Inflammatory macrophage treated with lipopolysaccharide for 4 hours (primary cell): ENCODE measurements at regions not wholly inside any gene's neighbourhood (a gene's known extent, or its start where the extent isn't known, plus 50 kb on each side); places are given as distances from the start of the nearest gene placed in this dataset.

Source experiments
- DNase-seq: peaks from one replicate; pipeline ENCODE4 v3.0.0-alpha.2; 2020

DNA sequence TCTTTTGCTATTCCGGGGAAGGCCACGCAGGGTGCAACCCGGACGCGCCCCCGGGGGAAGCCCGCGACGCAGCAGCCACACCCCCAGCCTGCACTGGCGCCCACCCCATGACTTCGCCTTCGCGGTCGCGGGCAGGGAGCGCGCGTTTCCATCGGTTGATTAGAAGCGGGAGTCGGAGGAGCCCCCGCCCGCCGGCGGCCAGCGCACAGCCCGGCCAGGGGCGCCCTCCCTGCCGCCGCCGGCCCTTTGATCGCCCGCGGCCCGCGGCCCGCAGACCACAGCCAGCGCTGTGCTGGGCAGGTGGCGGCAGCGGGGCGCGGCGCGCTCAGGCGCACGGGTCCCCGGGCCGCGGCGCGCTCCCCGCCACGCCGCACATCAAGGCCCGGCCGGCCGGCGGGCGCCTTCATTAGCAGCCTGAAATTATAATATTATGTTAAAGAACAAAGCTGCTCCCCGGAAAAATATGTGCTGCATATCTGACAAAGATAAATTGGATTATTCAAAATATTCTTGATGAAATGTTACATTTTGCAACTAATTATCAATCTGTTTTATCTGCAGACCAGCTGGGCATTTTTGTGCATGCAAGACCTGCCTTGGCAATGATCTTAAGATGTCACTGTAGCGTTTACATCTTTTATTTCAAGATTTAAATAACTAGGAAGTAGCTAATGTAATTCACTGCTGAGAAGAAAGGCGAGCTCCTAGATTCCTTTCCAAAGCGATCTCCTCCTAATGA, 160.7 kb upstream of the MKI67 start:
- DNase-seq = no peak

DNA sequence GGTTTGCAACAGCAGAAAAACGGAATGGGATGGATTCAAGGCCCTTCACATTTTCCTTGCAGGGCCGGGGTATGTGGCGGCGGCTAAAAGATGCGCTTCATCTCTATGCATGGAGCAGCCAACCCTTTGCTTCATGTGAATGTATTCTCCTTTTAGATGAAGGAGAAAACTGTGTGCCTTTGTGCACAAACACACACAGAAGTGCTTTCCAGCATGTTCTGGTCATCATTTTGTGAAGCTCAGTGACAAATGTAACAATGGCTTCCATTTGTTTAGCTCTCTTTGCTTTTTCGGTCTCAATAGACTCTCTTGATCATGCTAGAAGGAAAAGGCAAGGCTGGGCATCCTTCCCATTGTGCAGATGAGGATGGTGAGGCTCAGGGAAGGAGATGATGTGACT, 161.7 kb upstream of the MKI67 start:
- no peak for DNase-seq

DNA sequence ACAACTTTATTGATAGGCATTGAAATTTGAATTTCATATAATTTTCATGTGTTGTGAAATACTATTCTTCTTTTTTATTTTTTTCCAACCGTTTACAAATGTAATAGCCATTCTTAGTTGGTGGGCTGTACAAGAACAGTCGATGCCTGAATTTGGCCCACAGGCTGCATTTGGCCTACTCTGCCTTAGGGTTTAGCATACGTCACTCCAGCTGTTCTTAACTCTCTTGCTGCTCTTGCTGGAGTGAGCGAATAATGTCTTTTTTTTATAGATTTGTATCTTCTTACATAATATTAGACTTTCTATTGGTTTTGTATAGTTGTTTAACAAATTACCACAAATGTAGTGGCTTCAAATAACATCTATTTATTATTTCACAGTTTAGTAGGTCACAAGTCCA, 163.4 kb upstream of the MKI67 start:
- DNase-seq = no peak

DNA sequence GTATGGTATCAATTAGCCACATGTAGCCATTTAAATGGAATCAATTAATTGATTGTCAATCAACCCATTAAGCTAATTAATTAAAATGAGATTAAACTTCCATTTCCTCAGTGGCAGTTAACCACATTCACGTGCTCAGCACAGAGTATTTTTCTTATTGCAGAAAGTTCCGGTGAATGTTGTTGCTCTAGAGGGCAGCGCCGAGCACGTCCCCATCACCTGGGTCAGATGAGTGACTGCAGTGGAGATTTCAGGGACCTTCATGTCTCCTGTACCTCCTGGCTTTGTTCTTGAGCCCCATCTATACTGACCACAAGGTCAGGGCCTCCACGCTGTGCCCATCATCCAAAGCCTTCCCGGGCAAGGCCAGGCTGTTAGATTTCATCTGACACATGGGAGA, 168.8 kb upstream of the MKI67 start:
- no peak for DNase-seq

DNA sequence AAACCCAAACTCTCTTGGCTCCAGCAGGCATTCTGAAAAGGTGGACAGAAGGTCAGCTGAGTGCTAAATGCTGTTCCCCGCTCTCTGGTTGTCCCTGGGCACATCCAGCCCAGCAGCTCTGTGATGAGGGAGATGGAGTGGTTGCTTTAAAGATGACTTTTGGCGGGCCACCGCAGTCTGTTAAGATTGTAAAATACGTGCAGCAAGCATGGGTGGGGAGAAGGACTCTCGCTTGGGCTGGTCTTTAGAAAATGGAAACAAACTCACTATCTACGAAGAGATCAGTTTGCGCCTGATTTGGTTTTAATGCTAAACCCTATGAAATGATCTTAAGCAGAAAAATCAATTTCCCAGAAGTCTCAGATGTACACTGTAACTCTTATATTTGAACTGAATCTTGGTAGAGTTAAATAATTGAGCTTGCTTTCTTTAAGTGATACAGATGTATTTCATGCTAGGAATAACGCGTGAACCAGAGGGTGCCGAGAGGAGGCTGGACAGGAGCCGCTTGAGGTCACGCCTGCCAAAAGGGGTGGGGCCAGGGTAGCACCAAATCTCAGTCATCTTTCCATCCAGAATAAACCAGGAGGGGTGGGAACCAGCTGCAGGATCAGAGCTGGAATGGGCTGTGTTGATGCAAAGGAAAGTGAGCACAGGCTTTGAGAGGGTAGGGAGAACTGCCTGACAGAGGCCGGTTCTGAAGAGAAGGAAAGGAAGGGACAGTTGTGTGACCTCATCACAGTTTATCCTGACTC, 170.2 kb upstream of the MKI67 start:
- DNase-seq = no peak

DNA sequence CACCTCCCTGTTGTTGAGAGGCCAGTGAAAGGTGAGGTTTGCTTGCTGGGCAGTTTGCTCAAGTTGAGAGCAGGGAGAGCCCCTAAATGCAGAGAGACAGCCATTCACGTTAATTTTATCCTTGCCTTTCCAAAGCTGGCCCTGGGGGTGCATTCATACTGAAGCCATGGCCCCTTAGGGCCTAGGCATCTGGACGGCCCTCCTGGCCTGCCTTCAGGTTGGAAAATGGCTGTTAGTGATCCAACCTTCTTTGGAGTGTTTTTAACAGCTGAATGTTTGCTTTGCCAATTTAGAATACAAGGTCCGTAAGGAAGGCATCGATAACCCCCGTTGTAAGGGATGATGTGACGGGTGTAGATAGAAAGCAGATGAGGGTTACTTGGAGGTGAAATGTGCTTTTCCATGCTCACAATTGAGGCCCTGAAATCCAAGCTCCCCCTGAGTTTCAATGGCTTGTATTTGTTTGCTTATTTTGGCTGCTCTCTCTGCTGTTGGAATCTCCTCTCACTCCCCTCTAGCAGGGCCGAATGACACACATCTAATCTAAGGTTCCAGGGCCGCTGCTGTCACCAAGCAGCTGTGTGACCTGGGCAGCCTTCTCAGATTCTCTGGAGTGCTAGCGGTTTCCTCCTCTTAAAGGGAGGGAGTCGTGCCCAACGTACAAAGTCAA, 171.6 kb upstream of the MKI67 start:
- no peak for DNase-seq

DNA sequence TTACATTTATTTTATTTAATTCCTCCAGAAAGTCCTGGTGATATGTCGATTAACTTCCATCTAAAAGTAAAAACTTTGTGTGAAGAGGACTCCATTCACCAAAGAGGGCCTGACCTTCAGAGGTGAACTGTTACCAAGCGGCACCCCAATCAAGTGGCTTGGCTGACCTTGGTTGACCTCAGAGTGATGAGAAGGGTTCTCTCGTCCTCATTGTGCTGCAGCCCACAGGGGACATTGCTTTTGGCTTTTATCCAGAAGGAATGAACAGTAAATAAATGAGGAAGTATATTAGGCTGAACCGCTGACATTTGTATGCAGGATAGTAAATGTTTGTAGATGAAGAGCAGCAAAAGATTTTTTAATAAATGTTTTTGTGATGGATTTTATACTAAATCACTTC, 172.4 kb upstream of the MKI67 start:
- DNase-seq = no peak

DNA sequence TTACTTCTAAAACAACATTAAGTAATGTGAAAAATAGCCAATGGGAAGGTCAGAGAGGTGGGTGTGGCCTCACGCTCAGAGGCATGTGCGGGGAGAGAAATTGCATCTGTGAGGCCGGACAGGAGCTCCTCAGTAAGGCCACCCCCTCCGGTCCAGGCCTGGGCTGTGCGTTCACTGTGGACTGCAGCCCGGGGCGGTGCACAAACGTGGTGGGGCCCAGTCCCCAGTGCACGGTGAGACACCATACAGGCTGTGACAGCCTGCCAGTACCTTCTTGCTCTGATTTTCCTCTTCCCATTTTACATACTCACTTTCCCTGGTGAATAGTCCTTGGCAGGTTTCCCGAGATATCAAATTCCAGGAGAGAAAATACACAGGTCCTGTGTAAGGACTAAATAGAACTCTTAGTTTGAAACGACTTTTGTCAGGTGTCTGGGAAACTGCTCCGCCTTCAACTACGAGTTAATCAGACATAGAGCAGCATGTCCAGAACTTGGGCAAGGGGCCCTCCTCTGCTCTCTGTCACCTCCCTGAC, 174.1 kb upstream of the MKI67 start:
- DNase-seq = no peak

DNA sequence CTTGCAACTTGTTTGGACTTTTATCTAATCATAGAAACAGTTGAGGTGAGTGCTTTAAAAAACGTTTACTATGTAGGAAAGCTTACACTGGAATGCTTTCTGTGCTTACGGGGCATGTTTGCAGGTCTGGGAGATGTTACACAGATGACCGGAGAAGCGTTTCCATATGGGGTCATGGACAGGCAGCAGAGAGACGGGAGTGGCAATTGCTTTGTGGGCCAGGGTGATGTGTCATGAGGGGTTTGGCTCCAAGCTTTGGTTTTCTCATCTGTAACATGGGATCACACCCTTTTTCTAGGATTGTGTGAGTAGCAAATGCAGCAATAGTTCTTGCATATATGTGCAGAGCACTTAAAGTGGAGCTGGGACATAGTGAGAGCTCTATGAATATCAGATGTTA, 174.8 kb upstream of the MKI67 start:
- no peak for DNase-seq

DNA sequence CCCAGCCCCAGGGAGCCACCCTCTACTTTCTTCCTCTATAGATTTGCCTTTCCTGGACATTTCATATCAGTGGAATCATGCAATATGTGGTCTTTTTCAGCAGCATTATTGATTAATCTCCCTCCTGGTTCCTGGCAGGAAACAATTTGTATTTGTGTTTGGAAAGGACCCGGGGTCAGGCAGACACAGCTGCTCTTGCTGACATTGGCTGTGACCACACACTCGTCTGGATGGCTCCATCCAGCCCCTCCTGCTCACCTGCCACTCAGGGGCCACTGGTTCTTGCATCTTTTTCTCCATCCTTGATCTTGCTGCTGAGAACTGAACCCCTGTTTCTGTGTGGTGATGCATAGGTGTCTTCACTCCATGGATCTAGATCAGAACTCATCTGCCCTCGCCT, 176.6 kb upstream of the MKI67 start:
- DNase-seq = no peak

DNA sequence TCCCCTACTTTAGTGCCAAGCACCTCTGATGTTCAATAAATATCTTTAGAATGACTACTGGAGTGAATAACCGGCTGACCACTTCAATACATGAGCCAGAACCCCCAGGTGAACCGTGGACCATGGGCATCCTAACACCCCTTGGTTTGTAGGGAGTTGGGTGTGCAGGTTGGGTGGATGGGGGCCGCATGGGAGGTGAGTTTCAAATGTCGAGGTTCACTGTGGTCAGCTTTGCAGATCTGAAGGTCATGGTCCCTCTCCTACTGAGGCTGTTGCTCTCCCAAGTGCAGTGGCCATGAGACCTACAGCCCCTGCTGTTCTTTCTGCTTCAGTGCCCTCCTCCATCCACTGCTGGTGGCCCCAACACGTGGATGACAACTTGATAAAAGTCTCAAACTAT, 178.0 kb upstream of the MKI67 start:
- DNase-seq = no peak

DNA sequence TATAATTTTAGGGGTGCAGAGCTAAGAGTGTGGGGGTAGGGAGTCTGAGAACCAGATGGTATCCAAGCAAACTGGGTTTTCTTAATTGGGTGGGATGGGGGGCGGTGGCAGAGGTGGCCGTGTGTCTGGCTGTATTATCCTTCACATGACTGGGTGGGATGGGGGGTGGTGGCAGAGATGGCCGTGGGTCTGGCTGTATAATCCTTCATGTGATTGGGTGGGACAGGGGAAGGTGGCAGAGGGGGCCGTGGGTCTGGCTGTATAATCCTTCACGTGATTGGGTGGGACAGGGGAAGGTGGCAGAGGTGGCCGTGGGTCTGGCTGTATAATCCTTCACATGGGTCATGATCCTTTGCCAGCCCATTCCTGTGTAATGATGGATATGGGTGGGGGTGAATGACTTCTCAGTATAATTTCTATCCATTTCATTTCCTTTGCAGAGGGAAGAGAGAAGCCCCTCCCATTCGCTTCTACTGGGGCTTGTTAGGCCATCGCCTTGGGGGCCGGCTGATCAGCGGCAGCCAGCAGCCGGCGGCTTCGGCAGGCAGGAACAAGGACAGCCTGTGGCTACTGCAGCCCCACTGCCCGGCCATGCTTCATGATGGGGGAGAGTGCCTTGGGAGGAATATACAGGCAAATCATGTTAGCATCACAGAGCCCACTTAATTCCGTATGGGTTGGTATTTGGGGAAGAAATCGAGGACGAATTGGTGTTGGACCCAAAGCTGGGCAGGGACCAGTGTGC, 179.6 kb upstream of the MKI67 start:
- no peak for DNase-seq

DNA sequence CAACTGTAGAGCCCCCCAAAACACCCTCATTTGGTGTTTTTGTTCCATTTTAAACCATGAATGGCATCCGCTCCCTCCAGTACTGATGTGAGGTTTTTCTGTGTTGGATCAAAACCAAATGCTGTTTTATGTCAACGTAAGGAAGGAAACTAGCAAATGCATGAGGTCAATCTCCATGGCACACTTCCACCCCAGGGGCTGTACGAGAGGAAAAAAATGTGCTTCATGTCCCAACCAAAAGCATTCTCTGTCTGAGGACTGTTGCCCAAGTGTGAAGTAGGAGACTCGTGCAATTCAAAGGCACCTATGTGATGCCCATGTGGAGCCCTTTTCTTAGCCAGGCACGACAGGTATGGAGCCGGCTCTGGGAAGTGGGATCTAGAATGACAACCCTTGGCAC, 180.3 kb upstream of the MKI67 start:
- no peak for DNase-seq

DNA sequence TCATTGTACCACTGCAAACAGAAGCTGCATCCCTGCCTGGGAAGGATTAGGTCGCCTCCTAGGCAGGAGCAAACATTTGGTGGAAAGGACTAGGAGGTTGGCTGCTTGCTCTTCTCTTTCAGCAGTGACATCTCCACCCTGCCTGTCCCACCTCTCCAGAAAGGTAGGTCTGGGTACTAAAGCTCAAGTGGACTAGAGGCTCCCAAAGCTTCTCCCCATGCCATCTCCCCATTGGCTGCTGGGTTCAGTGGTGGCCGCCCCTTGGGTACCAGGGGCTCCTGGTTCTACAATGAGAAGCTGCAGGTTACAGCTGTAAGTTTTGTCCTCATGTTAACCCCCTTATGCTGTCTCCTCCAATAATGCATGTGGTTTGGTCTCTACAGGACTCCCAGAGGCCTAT, 180.7 kb upstream of the MKI67 start:
- no peak for DNase-seq

DNA sequence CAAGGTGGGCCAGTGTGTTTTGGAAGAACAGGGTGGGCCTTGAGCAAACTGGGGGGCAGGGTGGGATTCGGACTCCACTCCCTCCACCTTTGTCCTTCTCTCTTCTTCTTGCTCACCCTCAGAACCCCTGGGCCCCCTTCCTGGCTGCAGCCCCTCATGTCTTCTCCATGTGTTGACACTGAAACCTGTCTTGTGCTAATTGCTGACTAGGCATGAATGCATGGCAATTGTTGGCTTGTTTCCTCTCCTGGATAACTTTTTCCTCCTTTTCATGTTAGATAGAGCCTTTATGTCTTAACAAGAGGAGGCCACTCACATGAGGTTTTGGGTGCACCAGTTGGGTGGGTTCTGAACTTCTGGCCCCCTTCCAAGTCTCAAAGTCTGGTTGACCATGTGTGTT, 181.6 kb upstream of the MKI67 start:
- DNase-seq = no peak

DNA sequence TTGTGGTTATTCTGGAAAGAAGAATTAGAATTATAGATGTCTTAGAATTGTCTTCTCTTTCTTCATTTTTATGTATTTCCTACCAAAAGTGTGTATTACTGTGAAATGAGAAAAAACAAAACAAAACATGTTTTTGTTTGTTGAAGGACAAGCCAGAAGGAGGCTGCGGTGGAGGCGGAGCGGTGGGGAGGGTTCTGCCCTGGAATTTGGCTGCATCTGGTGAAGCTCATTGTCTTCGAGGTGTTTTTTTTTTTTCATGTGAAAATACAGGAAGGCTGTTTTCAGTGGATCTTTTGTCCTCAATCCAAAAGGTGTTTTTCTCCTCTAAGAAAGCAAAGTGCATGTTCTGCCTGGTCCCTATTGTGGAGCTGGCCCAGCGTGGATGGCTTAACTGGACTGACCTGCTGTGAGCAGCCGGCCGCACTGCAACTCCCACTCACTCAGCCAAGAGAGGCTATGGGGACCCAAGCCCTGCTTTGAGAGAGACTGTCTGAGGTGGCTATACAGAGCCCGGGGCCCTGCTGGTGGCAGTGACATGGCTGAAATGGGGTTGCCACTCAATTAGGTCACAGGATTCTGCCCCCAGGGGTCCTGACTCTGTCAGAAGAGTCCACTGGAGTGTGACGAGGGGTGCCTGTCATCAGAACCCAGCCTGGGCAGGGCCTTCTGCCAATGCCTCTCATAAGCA, 184.9 kb upstream of the MKI67 start:
- no peak for DNase-seq

DNA sequence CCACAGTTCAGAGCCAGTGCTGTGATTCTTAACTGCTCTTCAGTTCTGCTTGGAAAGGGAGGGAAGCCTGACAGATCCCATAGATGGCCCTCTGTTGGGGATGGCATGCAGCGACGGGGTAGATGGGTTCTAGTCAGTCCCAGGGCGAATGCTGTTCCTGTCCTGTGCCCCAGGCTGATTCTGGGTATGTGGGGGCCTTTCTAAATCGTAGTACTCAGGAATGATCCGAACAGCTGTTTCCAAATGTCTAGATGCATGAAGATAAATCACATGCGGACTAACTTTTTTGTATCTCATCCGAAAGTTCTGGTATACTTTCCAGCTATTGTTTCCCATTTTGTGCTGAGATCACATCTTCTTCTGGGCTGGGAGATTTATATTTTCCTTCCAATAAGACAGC, 186.0 kb upstream of the MKI67 start:
- no peak for DNase-seq

DNA sequence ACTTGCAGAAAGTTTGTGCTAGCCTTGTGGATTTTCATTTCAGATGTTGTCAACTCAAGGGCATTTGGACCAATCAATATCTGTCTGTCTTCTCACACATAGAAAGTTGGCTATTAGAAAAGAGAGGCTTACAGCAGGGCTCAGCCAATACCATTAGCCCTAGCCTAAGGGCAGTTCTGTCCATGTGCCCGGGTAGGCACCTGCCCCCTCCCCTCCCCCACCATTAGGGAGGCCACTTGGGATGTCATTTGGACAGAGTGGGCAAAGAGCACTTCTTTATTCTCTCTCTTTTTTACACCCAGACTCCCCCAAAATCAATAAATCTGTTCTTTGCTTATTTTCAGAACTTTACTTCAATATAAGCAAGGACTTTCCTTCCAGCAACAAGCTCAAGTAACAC, 188.5 kb upstream of the MKI67 start:
- no peak for DNase-seq

DNA sequence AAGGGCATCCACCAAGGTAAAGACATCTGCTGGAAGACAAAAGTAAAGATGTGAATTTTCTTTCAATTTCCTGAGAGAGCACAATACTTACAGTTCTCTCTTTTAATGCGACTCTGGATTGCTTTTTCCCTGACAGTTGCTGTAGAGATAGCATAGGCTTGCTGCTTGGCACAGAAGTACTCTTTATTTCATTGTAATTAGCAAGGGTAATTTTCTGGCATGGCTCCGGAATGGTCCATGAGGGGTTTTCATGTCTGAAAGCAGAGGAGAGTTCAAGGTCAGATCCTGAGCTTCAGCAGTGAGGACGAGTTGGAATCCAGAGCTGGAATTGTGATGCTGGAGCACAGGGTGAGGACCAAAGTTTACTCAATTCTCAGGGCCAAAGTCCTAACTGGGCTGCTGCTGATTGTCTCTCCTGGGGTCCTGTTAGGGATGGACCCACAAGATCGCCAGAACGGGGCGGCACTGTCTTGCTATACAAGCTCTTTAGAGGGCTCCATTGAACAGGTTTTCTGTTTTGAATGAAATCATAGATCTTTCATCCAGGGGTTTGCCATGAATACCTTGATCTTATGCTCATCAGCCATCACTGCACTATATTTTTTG, 190.0 kb upstream of the MKI67 start:
- no peak for DNase-seq

DNA sequence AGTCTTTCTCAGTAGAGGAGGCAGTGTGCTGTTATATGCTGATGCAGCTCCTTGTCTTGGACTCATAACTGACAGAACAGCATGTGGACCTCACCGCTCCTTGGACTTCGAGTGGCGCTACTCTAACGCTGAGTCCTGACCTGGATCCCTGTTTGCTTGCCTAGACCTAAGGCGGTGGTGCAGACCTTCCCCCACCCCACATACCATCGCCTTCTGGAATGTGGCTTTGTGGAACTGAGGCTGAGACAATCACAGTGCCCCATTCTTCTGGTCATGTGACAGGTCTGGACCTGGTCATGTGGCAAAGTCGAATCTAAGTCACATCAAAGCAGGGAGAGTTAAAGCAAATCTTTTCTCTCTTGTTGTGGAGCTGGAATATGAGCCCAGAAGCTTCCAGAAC, 190.7 kb upstream of the MKI67 start:
- DNase-seq = no peak

DNA sequence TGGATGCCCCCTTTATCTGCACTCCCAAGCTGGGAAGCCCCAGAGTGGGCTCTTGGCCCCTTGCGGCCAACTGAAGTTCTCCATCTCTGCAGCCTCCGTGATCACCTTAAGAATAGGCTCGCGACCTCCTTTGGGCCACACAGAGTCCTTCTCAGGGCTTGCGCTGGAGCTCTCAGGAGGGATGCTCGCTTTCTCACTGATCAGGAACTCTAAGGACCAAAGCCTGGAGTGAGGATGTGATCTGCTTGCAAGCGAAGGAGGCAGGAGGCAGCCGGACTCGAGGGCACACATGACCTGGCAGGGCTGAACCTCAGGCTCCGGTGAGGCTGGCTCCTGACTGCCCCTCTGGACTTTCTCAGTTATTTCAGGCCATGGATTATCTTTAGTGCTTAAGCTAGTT, 192.1 kb upstream of the MKI67 start:
- no peak for DNase-seq

DNA sequence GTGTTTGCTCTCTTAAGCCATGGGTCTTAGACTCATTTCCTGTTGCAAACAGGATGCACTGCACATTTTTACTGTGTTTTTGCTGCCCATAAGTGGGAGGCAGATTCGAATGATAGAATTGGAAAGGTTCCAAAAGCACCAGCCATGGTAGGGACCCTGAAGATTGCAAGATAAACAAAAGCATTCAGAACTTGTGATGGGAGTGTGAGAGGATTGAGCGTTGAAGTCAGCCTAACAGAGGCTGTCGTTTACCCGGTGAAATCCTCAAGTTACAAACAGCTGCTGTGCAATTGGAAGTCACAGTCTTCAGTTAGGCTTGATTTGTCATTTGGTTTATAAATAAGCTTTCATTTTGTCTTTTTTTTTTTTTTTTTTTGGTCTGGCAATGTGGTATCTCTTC, 192.7 kb upstream of the MKI67 start:
- no peak for DNase-seq
